Ishikawa (cell line): ENCODE measurements at regions not wholly inside any gene's neighbourhood (a gene's known extent, or its start where the extent isn't known, plus 50 kb on each side); places are given as distances from the start of the nearest gene placed in this dataset.

ENCODE experiments used
- CEBPB ChIP-seq: IDR thresholded peaks from 2 replicates; pipeline ENCODE4 v1.6.1; 2012
- CREB1 ChIP-seq: IDR thresholded peaks from 2 replicates; pipeline ENCODE4 v1.6.1; 2012; ENCODE audit warnings: low read depth
- EGR1 ChIP-seq: IDR thresholded peaks from 2 replicates; pipeline ENCODE4 v1.6.1; 2012
- EP300 ChIP-seq: IDR thresholded peaks from 2 replicates; pipeline ENCODE4 v1.6.1; 2012; ENCODE audit warnings: borderline replicate concordance
- FOXM1 ChIP-seq: IDR thresholded peaks from 2 replicates; pipeline ENCODE4 v1.6.1; 2012; ENCODE audit warnings: low read depth, borderline replicate concordance
- NFIC ChIP-seq: IDR thresholded peaks from 2 replicates; pipeline ENCODE4 v1.6.1; 2012
- RAD21 ChIP-seq: IDR thresholded peaks from 2 replicates; pipeline ENCODE4 v1.6.1; 2012; ENCODE audit warnings: low read depth
- TAF1 ChIP-seq: IDR thresholded peaks from 2 replicates; pipeline ENCODE4 v1.6.1; 2012; ENCODE audit warnings: low read depth, mild to moderate bottlenecking
- TCF12 ChIP-seq: IDR thresholded peaks from 2 replicates; pipeline ENCODE4 v1.6.1; 2012; ENCODE audit warnings: low read depth
- TEAD4 ChIP-seq: IDR thresholded peaks from 2 replicates; pipeline ENCODE4 v1.6.1; 2012
- YY1 ChIP-seq: IDR thresholded peaks from 2 replicates; pipeline ENCODE4 v1.6.1; 2012; ENCODE audit warnings: low read depth
- ZBTB7A ChIP-seq: IDR thresholded peaks from 2 replicates; pipeline ENCODE4 v1.6.1; 2012; ENCODE audit warnings: low read depth
- TF ChIP-seq, protein P1 (sequence below): IDR thresholded peaks from 2 replicates; pipeline ENCODE4 v1.6.1; 2012
- TF ChIP-seq, protein P2 (sequence below): IDR thresholded peaks from 2 replicates; pipeline ENCODE4 v1.6.1; 2012; ENCODE audit warnings: low read depth, mild to moderate bottlenecking
- TF ChIP-seq, protein P3 (sequence below): IDR thresholded peaks from 2 replicates; pipeline ENCODE4 v1.6.1; 2012

DNA sequence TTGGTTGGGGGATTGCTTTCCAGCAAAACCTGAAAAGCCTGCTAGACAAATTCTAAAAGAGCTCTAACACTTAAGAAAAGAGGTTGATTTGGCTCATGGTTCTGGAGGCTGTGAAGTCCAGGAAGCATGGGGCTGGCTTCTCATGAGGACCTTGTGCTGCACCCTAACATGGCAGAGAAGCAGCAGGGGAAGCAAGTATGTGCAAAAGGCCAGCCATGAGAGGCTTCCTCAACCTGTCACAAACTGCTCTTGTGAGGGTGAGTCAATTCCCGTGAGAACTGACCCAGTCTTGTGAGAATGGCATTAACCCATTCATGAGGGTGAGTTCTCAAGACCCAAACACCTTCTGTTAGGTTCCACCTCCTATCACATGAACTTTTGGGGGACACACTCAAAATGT, 54.3 kb upstream of the IGFBP3 start:
- TF ChIP-seq EGR1 (no peak), EP300 (no peak)
- TF ChIP-seq, protein P1, sequence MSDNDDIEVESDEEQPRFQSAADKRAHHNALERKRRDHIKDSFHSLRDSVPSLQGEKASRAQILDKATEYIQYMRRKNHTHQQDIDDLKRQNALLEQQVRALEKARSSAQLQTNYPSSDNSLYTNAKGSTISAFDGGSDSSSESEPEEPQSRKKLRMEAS: no peak

DNA sequence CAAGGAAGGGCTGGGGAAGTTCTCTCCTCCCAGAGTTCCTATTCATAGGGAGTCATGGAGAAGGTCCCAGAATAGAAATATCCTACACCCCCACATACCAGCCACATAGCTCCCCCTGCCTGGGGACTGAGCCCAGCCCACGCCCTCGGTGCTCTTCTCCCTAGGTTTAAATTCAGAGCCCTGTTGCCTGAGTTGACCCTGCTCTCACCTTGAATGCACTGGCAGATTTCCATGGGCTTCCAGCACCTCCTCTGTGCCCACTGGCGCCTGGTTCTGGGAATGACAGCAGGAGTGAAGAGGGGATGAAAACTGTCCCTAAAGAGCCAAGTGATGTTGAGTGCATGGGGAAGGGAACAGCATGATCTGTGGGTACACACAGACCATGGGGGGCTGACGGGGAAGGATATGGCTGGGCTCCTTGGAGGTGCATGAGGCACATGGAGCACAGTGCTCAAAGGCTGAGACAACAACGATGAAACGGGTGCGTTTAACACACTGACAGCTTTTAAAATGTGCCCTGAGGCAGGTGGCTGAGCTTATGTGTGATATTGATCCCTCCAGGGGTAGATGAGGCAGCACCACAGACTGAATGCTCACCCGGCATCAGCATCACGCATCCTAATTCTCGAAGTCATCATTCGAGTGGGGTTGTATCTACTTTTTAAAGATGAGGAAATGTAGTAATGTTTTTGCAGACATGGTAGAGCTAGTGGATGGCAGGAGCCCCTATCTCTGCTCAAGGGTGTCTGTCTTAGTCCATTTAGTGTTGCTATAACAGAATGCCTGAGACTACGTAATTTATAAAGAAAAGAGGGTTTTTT, 53.7 kb upstream of the IGFBP3 start:
- no peak for TF ChIP-seq CEBPB
- TF ChIP-seq, protein P2, sequence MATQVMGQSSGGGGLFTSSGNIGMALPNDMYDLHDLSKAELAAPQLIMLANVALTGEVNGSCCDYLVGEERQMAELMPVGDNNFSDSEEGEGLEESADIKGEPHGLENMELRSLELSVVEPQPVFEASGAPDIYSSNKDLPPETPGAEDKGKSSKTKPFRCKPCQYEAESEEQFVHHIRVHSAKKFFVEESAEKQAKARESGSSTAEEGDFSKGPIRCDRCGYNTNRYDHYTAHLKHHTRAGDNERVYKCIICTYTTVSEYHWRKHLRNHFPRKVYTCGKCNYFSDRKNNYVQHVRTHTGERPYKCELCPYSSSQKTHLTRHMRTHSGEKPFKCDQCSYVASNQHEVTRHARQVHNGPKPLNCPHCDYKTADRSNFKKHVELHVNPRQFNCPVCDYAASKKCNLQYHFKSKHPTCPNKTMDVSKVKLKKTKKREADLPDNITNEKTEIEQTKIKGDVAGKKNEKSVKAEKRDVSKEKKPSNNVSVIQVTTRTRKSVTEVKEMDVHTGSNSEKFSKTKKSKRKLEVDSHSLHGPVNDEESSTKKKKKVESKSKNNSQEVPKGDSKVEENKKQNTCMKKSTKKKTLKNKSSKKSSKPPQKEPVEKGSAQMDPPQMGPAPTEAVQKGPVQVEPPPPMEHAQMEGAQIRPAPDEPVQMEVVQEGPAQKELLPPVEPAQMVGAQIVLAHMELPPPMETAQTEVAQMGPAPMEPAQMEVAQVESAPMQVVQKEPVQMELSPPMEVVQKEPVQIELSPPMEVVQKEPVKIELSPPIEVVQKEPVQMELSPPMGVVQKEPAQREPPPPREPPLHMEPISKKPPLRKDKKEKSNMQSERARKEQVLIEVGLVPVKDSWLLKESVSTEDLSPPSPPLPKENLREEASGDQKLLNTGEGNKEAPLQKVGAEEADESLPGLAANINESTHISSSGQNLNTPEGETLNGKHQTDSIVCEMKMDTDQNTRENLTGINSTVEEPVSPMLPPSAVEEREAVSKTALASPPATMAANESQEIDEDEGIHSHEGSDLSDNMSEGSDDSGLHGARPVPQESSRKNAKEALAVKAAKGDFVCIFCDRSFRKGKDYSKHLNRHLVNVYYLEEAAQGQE: no peak
- no peak for TF ChIP-seq EGR1
- TF ChIP-seq RAD21: no peak
- no peak for TF ChIP-seq FOXM1
- no peak for TF ChIP-seq ZBTB7A
- no peak for TF ChIP-seq TEAD4
- no peak for TF ChIP-seq CREB1

DNA sequence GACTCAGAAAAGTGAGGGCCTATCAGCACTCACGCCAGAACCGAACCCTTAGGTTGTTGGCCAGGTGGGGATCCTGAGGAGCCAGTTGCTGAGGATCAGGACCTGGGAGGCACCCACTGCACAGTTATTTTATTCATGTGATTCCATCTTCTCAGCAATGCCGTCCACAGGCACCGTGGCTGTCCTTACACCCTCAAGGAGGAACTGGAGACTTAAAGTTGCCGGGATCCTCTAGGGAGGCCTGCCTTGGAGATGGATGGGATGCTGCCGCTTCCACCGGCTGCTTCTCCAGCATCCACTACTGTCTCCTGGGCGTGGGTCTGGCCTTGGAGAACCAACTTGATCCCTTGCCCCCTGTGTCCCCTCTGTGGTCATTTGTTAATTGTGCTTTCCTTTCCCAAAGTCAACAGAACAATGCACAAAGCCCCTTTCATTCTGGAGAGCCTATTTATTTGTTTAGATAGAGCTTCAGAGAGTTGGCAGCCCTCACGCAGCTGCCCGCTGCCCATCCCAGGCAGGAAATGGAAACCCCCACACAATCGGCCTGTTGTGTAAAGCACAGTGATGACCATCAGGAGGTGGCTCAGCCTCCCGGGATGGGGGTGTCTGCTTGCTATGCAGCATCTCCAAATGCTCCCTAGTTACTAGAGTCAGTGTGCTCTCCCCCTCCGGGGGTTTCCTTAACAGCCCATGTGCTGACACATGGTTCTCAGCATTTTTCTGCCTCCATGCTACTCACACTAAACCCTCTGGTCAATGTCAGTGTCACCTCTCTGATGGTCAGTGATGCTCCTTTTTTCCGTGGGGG, 52.9 kb upstream of the IGFBP3 start:
- TF ChIP-seq CEBPB (no peak), EP300 (no peak), RAD21 (no peak), TAF1 (no peak), CREB1 (no peak), FOXM1 (no peak), TEAD4 (no peak), ZBTB7A (no peak)
- TF ChIP-seq, protein P1: no peak

DNA sequence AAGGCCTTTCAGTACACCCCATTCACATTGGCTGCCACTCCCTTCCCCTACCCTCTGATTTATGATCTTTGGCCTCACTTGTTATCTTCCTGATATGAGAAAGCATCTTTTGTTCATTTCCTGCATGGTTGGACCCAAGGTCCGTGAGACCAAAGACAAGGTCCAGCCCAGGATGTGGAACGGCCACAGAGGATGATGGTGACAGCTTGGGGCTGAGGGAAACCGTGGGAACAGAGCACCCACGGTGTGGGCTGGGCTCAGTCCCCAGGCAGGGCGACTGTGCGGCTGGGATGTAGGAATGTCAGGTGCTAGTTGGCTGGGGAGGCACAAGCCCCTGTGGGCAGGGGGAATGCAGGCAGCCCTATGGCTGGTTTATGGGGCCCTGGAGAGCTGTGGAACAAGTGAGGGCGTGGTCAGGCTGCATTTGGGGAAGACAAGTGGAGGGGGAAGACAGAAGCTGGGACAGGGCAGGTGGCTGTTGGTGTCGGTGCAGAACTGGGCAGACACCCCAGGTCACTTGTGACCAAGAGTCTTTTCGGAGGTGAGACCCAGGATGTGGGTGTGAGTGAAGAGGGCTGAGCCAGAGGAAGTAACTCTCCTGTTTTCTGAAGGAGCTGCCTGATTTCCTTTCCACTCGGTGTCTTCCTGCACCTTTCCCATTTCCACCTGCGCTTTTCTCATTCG, 51.7 kb upstream of the IGFBP3 start:
- TF ChIP-seq RAD21 (no peak), TAF1 (no peak), EGR1 (no peak), YY1 (no peak), TCF12 (no peak), ZBTB7A (no peak), CREB1 (no peak), CEBPB (no peak), FOXM1 (no peak)
- TF ChIP-seq, protein P1: no peak
- TF ChIP-seq, protein P3, sequence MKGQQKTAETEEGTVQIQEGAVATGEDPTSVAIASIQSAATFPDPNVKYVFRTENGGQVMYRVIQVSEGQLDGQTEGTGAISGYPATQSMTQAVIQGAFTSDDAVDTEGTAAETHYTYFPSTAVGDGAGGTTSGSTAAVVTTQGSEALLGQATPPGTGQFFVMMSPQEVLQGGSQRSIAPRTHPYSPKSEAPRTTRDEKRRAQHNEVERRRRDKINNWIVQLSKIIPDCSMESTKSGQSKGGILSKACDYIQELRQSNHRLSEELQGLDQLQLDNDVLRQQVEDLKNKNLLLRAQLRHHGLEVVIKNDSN: no peak

DNA sequence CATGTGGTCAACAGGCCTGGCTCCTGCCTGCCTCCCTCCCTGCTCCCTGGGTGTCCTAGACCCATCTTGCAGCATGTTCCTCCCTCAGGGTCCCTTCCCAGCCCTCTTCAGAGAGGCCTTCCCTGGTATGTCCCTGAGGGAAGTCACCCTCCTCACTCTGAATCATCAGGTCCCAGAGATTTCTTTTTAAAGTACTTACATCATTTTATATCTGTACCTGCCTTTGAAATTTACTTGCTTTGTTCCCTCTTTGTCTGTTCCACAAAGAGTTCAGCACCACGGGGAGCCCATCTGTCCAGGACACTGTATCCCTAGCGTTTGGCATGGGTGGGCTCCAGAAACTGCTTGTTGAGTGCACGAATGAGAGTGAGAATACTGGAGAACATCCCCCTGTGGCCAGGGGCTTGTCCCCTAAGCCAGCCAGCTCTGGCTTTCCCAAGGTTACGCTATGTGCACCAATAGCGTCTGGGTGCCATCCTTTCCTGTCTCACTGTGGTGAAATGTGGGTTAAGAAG, 50.6 kb upstream of the IGFBP3 start:
- no peak for TF ChIP-seq NFIC
- TF ChIP-seq FOXM1: no peak
- no peak for TF ChIP-seq TEAD4
- TF ChIP-seq ZBTB7A: no peak
- TF ChIP-seq, protein P1: no peak
- TF ChIP-seq, protein P2: no peak
- TF ChIP-seq TAF1: no peak
- TF ChIP-seq YY1: no peak
- no peak for TF ChIP-seq EGR1
- TF ChIP-seq EP300: no peak
- TF ChIP-seq, protein P3: no peak
- TF ChIP-seq CEBPB: no peak
- TF ChIP-seq TCF12: no peak
- no peak for TF ChIP-seq CREB1
